ENCODE measurements at regions not wholly inside any gene's neighbourhood (a gene's known extent, or its start where the extent isn't known, plus 50 kb on each side); places are given as distances from the start of the nearest gene placed in this dataset.

DNA sequence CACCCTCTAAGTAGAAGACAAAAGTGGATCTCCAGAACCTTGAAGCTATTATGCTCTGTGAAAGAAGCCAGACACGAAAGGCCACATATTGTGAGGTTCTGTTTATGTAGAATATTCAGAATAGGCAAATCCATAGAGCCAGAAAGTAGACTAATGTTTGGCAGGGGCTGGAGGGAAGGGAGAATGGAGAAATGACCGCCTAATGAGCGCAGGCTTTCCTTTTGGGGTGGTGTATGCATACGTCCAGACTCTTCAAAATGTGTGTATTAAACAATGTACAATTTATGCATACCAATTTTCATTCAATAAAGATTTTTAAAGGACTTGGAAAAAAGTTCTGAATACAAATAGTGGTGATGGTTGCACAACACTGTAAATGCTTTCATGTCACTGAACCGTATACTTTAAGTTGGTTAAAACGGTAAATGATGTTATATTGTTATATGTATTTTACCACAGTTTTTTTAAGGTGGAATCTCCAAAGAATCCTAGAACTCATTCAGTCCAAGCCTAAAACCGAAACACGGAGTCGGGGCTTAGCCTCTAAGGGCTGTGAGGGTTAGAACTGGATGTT lies 397.4 kb downstream of the SOX9 start:
- no peak for DNase-seq

- no peak for DNase-seq
Measured at GRCh38 chr17:72518753-72519597, 398.2 kb downstream of the SOX9 start.

- DNase-seq, result no peak
Measured at GRCh38 chr17:72519598-72519936, 398.7 kb downstream of the SOX9 start.

GRCh38 chr17:72520665-72521303 lies 400.0 kb downstream of the SOX9 start:
- no peak for DNase-seq

DNA sequence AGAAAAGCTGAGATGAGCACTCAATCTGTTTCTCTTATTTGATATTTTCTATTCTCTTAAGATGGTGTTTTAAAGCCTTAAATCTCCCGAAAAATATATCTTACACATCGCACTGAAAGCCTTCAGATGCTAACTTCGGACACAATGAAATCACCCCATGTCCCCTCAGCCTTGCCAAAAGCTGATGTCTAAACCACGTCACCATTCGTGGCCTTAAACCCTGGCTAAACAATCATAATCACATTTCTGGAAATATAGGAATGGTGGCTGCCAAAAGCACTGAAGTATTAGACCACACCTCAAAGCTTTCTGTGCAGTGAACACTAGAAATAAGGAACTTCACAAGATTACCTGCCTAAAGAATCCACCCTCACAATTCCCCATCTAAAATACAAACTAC lies 402.7 kb downstream of the SOX9 start:
- no peak for DNase-seq

GRCh38 chr17:72525225-72526015 lies 404.6 kb downstream of the SOX9 start:
- DNase-seq, result no peak

DNA sequence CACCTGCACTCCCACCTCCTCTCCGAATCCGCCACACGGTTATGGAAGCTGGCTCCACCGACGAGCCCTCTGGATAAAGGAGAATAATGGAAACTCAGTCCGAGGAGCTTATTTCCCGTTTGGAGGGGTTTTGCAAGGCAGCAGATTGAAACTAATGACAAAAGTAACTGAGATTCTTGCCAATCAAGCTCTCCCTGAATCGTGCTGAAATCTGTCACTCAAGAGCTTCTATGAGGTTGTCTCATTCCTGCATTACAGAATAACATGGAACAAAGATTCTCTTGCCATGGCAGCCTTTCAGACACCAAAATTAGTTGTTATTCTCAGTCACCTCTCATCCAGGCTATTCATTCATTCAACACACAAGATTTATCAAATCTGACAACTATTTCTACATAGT lies 405.9 kb downstream of the SOX9 start:
- no peak for DNase-seq

GRCh38 chr17:72527789-72528188 lies 407.0 kb downstream of the SOX9 start:
- no peak for DNase-seq

DNA sequence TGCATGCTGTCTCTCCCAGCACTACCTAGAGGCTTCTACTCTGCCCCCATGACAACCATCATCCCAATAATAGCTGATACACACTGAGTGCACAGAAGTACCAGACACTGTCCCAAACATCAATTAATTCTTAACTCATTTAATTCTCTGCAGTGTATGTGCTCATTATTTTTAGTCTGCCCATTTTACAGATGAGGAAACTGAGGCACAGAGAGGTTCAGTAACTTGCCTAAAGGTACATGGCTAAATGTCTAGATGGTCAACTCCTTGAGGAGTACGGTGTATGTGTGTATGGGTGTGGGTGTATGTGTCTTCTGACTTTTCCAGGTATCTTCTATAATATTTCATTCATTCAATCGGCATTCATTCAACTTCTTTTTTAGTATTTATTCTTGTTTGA lies 407.9 kb downstream of the SOX9 start:
- DNase-seq, result no peak

DNA sequence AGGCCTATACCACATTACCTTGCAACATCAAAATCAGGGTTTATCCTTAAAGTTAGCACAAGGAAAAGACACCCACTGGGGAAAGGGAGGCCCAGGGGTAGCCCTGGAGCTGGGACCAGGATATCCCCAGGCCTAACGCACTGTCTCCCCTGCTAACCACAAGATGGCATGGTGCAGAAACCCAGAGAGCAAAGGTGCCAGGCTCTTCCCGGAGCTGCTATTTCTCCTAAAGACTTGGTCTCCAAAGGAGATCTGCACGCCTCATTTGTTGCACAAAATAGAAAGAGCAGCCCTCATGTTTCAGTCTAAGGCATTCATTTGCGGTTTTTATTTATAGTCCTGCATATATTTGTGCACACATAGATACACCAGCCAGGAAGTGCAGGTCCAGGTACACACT lies 408.6 kb downstream of the SOX9 start:
- no peak for DNase-seq

- DNase-seq, result no peak
Measured at GRCh38 chr17:72530454-72530853, 409.6 kb downstream of the SOX9 start.

DNA sequence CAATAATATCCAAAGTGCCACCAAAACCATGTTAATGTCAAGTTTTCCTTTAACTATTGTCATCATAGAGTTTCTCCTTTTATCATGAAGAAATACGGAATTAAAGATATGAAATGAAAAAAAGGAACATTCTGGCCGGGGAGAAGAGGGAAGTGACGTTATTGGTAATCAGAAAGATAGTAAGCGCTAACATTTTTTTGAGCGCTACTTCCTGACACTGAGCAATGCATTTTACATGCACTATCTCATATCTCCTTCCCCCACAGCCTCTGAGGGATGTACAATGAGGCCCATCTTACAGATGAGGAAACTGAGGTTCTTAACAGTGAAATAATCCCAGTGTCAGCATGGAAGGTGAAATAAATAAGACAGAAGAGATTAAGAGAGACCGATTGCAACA lies 410.9 kb downstream of the SOX9 start:
- DNase-seq, result no peak

DNA sequence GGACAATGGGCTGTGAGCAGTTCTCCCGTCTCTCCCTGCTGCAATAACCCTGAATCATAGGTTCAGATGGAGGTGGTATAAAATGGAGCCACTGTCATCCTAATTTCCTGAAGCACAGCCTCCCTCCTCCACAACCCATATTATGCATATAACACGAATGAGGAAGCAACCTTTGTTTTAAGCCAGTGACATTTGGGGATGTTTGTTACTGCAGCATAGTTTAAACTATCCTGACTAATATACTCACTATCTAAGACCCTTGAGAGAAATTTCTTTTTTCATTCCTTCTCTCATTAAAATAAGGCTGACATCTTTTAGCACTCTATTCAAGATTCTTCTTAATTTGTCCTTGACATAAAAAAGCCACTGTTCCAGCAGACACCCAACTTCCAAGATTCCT lies 413.4 kb downstream of the SOX9 start:
- no peak for DNase-seq

DNA sequence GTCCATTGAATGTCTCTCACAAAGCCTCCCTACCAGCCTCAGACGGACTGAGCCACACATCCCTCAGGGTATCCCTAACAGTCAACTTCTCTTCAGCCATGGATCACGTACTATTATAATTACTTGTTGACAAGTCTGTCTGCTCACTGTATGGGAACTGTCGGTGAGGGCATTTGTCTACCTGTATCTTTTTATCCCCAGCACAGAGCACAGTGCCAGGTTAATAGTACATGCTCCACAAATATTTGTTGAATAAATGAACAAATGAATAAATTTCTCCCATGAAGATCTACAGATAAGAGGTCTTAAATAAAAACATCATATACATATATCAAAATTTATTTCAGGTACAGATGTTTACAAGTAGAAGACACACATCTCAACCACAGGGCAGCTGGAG lies 414.0 kb downstream of the SOX9 start:
- no peak for DNase-seq

GRCh38 chr17:72535346-72535745 lies 414.5 kb downstream of the SOX9 start:
- DNase-seq, result no peak

- no peak for DNase-seq
Measured at GRCh38 chr17:72535779-72536178, 415.0 kb downstream of the SOX9 start.

GRCh38 chr17:72536788-72537187 lies 416.0 kb downstream of the SOX9 start:
- no peak for DNase-seq

- DNase-seq, result no peak
Measured at GRCh38 chr17:72538443-72538842, 417.6 kb downstream of the SOX9 start.

GRCh38 chr17:72538901-72539352 lies 418.1 kb downstream of the SOX9 start:
- no peak for DNase-seq

DNA sequence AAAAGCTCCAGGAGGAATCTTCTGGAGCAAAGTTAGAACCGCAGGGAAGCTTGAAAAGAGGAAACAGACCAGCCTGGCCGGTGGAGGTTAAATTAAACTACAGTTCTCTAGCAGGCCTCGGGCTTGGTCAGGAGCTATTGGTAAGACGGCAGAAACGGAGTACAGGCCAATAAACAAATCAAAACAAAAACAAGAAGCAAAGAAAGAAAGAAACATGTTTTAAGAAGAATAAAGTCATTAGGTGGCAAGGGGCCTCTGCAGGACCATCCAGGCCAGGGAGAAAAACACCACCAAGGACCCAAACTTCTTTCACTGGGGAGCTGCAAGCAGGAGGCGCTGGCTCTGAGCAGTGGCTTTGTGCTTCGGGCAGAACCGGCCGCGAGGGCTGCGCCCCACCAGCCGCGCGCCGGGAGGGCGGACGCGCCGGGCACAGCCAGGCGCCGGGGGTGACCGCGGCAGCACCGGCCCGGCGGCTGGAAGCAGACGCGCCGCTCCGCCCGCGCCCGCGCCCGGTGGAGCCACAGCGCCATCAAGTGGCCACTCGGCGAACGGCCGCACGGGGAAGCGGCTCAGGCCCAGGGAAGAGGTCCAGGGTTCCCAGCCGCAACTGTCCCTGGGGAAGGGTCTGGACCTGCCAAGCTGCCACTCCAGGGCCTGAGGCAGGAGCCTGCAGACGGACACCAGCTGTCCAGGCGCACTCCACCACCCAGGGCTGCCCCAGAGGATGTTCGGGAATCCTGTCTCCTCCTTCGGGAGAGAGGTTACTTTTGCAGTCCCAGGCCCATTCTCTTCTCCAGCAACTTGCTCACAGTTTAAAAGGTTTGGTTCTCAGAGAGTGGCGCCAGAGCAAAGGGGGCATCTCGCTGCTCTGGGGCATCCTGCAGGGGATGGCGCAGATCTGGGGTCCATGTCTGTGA lies 419.4 kb downstream of the SOX9 start:
- DNase-seq, result peak; percentile 64

DNA sequence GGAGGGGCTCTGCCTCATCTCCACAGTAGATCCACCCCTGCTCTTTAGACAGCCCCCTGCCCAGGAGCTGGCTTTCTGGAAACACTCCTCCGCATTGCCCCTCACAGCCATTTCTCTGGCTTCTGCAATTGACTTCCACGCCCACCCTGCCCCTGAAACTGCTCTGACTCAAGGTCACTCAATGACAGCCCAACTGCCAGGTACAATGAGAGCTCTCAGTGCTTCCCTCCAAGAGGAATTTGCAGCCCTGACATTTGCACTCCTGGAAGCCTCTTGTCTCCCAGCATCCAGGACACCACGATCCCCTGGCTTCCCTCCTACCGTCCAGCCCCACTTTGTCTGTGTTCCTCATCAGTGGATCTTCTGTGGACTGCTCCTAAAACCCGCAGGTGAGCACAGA lies 421.5 kb downstream of the SOX9 start:
- no peak for DNase-seq

Data from muscle of arm (tissue), 1 donor.